PC-3 (cell line): ENCODE measurements at regions not wholly inside any gene's neighbourhood (a gene's known extent, or its start where the extent isn't known, plus 50 kb on each side); places are given as distances from the start of the nearest gene placed in this dataset.

Source experiments
- ATAC-seq: fragments of 200-7000 bp; cut with Tn5 transposase; 2 replicates; pipeline ENCODE4 v1.9.1; 2020; ENCODE audit warnings: mild to moderate bottlenecking, moderate library complexity
- BruUV-seq: library from RNA; stranded (reverse); fragments of 400-500 nt; replicated peaks from 2 replicates; lab custom pipeline; 2021; lab: Mats Ljungman, UMichigan
- CTCF ChIA-PET: fragments of 300-600 bp; sonication (Branson Sonifier 250); formaldehyde crosslinking; loops from one replicate; lab custom pipeline; 2022; ENCODE audit warnings: antibody characterized with exemption; lab: Charles Lee
- POLR2A ChIA-PET: fragments of 300-600 bp; sonication (Branson Sonifier 250); formaldehyde crosslinking; loops from one replicate; lab custom pipeline; 2022; ENCODE audit warnings: antibody characterized with exemption; ENCODE audit not compliant: unreplicated experiment; lab: Charles Lee
- DNase-seq: peaks from one replicate; pipeline ENCODE4 v3.0.0-alpha.2; 2015
- H2AFZ ChIP-seq: fragments of 300-600 bp; sonication (generic); 2 replicates; pipeline ENCODE4 v1.6.0; 2016; ENCODE audit warnings: antibody characterized with exemption, low read length
- H3F3A ChIP-seq: fragments of 300-600 bp; sonication (generic); one replicate; pipeline ENCODE4 v1.6.0; 2017; ENCODE audit warnings: antibody characterized with exemption, low read length, control low read depth, mild to moderate bottlenecking; ENCODE audit not compliant: unreplicated experiment
- H3K27ac ChIP-seq: fragments of 300-600 bp; sonication (generic); 2 replicates; pipeline ENCODE4 v1.5.1; 2016; ENCODE audit warnings: mild to moderate bottlenecking, low read length
- H3K27me3 ChIP-seq: fragments of 300-600 bp; sonication (generic); 2 replicates; pipeline ENCODE4 v1.6.1; 2016; ENCODE audit warnings: low read length, mixed read lengths
- H3K36me3 ChIP-seq: fragments of 300-600 bp; sonication (generic); 2 replicates; pipeline ENCODE4 v1.6.1; 2016; ENCODE audit warnings: low read depth, mixed run types, low read length, mixed read lengths
- H3K4me1 ChIP-seq: fragments of 300-600 bp; sonication (generic); 2 replicates; pipeline ENCODE4 v1.5.1; 2016; ENCODE audit warnings: low read length; ENCODE audit not compliant: insufficient read depth
- H3K4me2 ChIP-seq: fragments of 300-600 bp; sonication (generic); 2 replicates; pipeline ENCODE4 v1.6.0; 2016; ENCODE audit warnings: low read length
- H3K4me3 ChIP-seq: fragments of 300-600 bp; sonication (generic); 2 replicates; pipeline ENCODE4 v1.5.1; 2016; ENCODE audit warnings: mild to moderate bottlenecking, low read length, mixed read lengths
- H3K79me2 ChIP-seq: fragments of 300-600 bp; sonication (generic); 2 replicates; pipeline ENCODE4 v1.6.1; 2017; ENCODE audit warnings: low read length, mixed read lengths
- H3K9ac ChIP-seq: fragments of 300-600 bp; sonication (generic); 2 replicates; pipeline ENCODE4 v1.6.0; 2016; ENCODE audit warnings: mild to moderate bottlenecking, low read length
- H3K9me2 ChIP-seq: fragments of 300-600 bp; sonication (generic); replicated peaks from 2 replicates; pipeline ENCODE4 v1.6.1; 2016; ENCODE audit warnings: mixed run types, low read length, mixed read lengths
- H3K9me3 ChIP-seq: fragments of 300-600 bp; sonication (generic); 2 replicates; pipeline ENCODE4 v1.6.1; 2016; ENCODE audit warnings: low read length, mixed read lengths
- H4K20me1 ChIP-seq: fragments of 300-600 bp; sonication (generic); 2 replicates; pipeline ENCODE4 v1.6.1; 2016; ENCODE audit warnings: low read length, mixed read lengths
- CTCF ChIP-seq: fragments of 300-600 bp; sonication (generic); conservative IDR thresholded peaks from 2 replicates; pipeline ENCODE4 v1.5.1; 2017; ENCODE audit warnings: antibody characterized with exemption, low read depth, mild to moderate bottlenecking, low read length
- EZH2 ChIP-seq: fragments of 300-600 bp; sonication (generic); IDR thresholded peaks from one replicate; pipeline ENCODE4 v1.6.1; 2017; ENCODE audit warnings: antibody characterized with exemption, mild to moderate bottlenecking, low read length; ENCODE audit not compliant: unreplicated experiment
- EZH2phosphoT487 ChIP-seq: fragments of 300-600 bp; sonication (generic); IDR thresholded peaks from 2 replicates; pipeline ENCODE4 v1.6.1; 2018; ENCODE audit warnings: mild to moderate bottlenecking, antibody characterized with exemption, low read length, borderline replicate concordance
- intact Hi-C: fragments of 100-400 bp; cut with micrococcal nuclease; formaldehyde crosslinking; loops from 2 replicates; pipeline ENCODE4 v1.9.0; 2023

- TF ChIP-seq EZH2phosphoT487 (no peak), CTCF (no peak), EZH2 (no peak)
These were observed 263.8 kb upstream of the LCORL start for GRCh38 chr4:18285357-18285756.

GRCh38 chr4:18278244-18278643 is 256.7 kb upstream of the LCORL start:
- DNase-seq, result no peak
- Histone ChIP-seq H3F3A (no peaks in the 10 kb centered on the region), H3K36me3 (no peaks in the 10 kb centered on the region), H4K20me1 (no peaks in the 10 kb centered on the region), H3K9me2 (no peaks in the 10 kb centered on the region), H3K9ac (no peak overlapping the region), H2AFZ (no peak overlapping the region), H3K4me3 (no peak overlapping the region), H3K79me2 (no peaks in the 10 kb centered on the region), H3K27me3 (no peaks in the 10 kb centered on the region), H3K27ac (no peak overlapping the region), H3K4me1 (no peaks in the 10 kb centered on the region), H3K9me3 (no peaks in the 10 kb centered on the region), H3K4me2 (no peak overlapping the region)
- ChIA-PET CTCF (no interaction called here), POLR2A (no interaction called here)
- BruUV-seq, result no TSS peak
- no peak for TF ChIP-seq EZH2
- no peak for TF ChIP-seq CTCF
- TF ChIP-seq EZH2phosphoT487, result no peak
- no peak for ATAC-seq
- intact Hi-C loops, result no loop called here

More at GRCh38 chr4:18285357-18285756, 263.8 kb upstream of the LCORL start:
- H3K4me2 ChIP-seq, result no peak overlapping the region
- no peak overlapping the region for H3K27ac ChIP-seq
- intact Hi-C loops, result no loop called here
- no peak overlapping the region for H3K9ac ChIP-seq
- no peaks in the 10 kb centered on the region for H3K4me1 ChIP-seq
- no peak overlapping the region for H2AFZ ChIP-seq
- H3K36me3 ChIP-seq, result no peaks in the 10 kb centered on the region
- ChIA-PET POLR2A (no interaction called here), CTCF (no interaction called here)
- no peaks in the 10 kb centered on the region for H3F3A ChIP-seq
- no peaks in the 10 kb centered on the region for H3K79me2 ChIP-seq
- no peaks in the 10 kb centered on the region for H3K9me2 ChIP-seq
- H3K9me3 ChIP-seq, result no peaks in the 10 kb centered on the region
- ATAC-seq (no peak), DNase-seq (no peak)
- H3K4me3 ChIP-seq, result no peak overlapping the region
- no peaks in the 10 kb centered on the region for H4K20me1 ChIP-seq
- H3K27me3 ChIP-seq, result no peaks in the 10 kb centered on the region
- BruUV-seq, result no TSS peak

- no peak overlapping the region for H3K9ac ChIP-seq
- H3K9me2 ChIP-seq, result no peaks in the 10 kb centered on the region
- ChIA-PET CTCF (no interaction called here), POLR2A (no interaction called here)
- no peak for TF ChIP-seq CTCF
- TF ChIP-seq EZH2, result no peak
- TF ChIP-seq EZH2phosphoT487, result no peak
- no peaks in the 10 kb centered on the region for H3K36me3 ChIP-seq
- no peaks in the 10 kb centered on the region for H3K27me3 ChIP-seq
- no TSS peak for BruUV-seq
- no peaks in the 10 kb centered on the region for H3K4me1 ChIP-seq
- ATAC-seq (no peak), DNase-seq (no peak)
- no peaks in the 10 kb centered on the region for H3K9me3 ChIP-seq
- no peak overlapping the region for H3K4me3 ChIP-seq
- H3F3A ChIP-seq, result no peaks in the 10 kb centered on the region
- intact Hi-C loops, result no loop called here
- H4K20me1 ChIP-seq, result no peaks in the 10 kb centered on the region
- H2AFZ ChIP-seq, result no peak overlapping the region
- H3K4me2 ChIP-seq, result no peak overlapping the region
- no peak overlapping the region for H3K27ac ChIP-seq
- no peaks in the 10 kb centered on the region for H3K79me2 ChIP-seq
These were observed 241.3 kb upstream of the LCORL start for GRCh38 chr4:18262832-18263231.
